Esophagus muscularis mucosa (tissue), 4 donors: ENCODE measurements at regions not wholly inside any gene's neighbourhood (a gene's known extent, or its start where the extent isn't known, plus 50 kb on each side); places are given as distances from the start of the nearest gene placed in this dataset.

ENCODE experiments used
- DNase-seq: peaks from one replicate; pipeline ENCODE4 v3.0.0-alpha.2; 2017; ENCODE audit errors: extremely low spot score
- H3K27ac ChIP-seq, 4 donors: fragments of 200-600 bp; sonication (generic); replicated peaks in 1 of 4; 1 replicate in 3 of 4; 2 replicates in 1 of 4; pipeline ENCODE4 v1.5.1; 2016 to 2019; ENCODE audit warnings: mild to moderate bottlenecking in 1 of 4
- H3K27me3 ChIP-seq, 4 donors: fragments of 200-600 bp; sonication (generic); one replicate each; pipeline versions ENCODE4 v1.5.1 to v1.6.0; 2016 to 2019
- H3K36me3 ChIP-seq, 4 donors: fragments of 200-600 bp; sonication (generic); one replicate each; pipeline ENCODE4 v1.5.1; 2016 to 2019
- H3K4me1 ChIP-seq, 4 donors: fragments of 200-600 bp; sonication (generic); one replicate each; pipeline ENCODE4 v1.5.1; 2016 to 2019
- H3K4me3 ChIP-seq, 4 donors: fragments of 200-600 bp; sonication (generic); 1 replicate in 2 of 4; 2 replicates in 2 of 4; pipeline ENCODE4 v1.5.1; 2016 to 2019; ENCODE audit warnings: mild to moderate bottlenecking in 4 of 4, moderate library complexity in 1 of 4
- H3K9me3 ChIP-seq, 4 donors: fragments of 200-600 bp; sonication (generic); 1 replicate in 3 of 4; 2 replicates in 1 of 4; pipeline ENCODE4 v1.5.1; 2016 to 2019
- CTCF ChIP-seq, 3 experiments: fragments of 200-600 bp in 2 of 3; fragments of 450-650 bp in 1 of 3; sonication (generic) in 2 of 3; IDR thresholded peaks; one replicate each; pipeline ENCODE4 v1.5.1; 2017 to 2019; ENCODE audit warnings: antibody characterized with exemption in 3 of 3, mild to moderate bottlenecking in 2 of 3, moderate library complexity in 1 of 3
- EP300 ChIP-seq: sonication (generic); formaldehyde crosslinking; IDR thresholded peaks from one replicate; pipeline ENCODE4 v1.6.1; 2017; ENCODE audit warnings: antibody characterized with exemption
- POLR2A ChIP-seq: fragments of 450-650 bp; IDR thresholded peaks from one replicate; pipeline ENCODE4 v1.6.1; 2017; ENCODE audit warnings: antibody characterized with exemption, moderate library complexity, mild to moderate bottlenecking, low read depth
- POLR2AphosphoS5 ChIP-seq, 2 donors: sonication (generic); formaldehyde crosslinking; IDR thresholded peaks; one replicate each; pipeline ENCODE4 v1.6.1; 2017; ENCODE audit warnings: antibody characterized with exemption in 2 of 2
- WGBS: methylation state at CpG from one replicate; pipeline ENCODE4 v1.1.5; 2018; 5-methylcytosine and 5-hydroxymethylcytosine counted together
- intact Hi-C: fragments of 100-400 bp; cut with DNase I; formaldehyde crosslinking; loops from one replicate; pipeline ENCODE4 v1.15.1; 2023

DNA sequence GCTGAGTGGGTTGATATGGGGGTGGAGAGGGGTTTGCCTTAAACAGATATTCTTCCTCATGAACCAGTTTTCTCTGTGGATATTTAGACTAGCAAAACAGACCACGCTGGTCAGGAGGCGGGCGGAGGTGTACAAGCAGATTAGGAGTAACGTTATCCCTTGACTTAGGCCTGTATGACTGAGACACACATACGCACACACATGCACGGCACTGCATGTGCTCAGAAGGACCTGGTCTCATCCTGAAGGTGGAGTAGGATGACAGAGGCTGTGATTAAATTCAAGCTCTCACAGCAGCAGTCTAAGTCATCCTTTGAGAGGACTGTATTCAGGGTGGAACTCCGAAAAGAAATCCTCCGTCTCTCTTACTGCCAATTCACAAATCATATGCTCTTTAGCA is 209.7 kb downstream of the DIRAS2 start:
- TF ChIP-seq EP300, result no peak
- no peak for TF ChIP-seq POLR2A
- TF ChIP-seq POLR2AphosphoS5 (IDR thresholded peaks at IDR 0.05), result no peak
- no peak for TF ChIP-seq CTCF (IDR thresholded peaks at IDR 0.05)
- 77% methylated on average over 8 of the region's 8 CpGs for WGBS

GRCh38 chr9:90433398-90433941 is 209.2 kb downstream of the DIRAS2 start:
- H3K4me3 ChIP-seq, result no peak overlapping the region
- no peak overlapping the region for H3K27ac ChIP-seq
- no peak for TF ChIP-seq POLR2AphosphoS5 (IDR thresholded peaks at IDR 0.05)
- no peaks in the 10 kb centered on the region for H3K4me1 ChIP-seq
- peaks cover 0 to 2% (median 0%) of the 10 kb centered on the region in 4 donors for H3K9me3 ChIP-seq
- intact Hi-C loops, result no loop called here
- peak; percentile 89 for DNase-seq
- peaks cover 0 to 12% (median 5%) of the 10 kb centered on the region in 4 donors for H3K27me3 ChIP-seq
- no peaks in the 10 kb centered on the region for H3K36me3 ChIP-seq
- 26% methylated on average over 17 of the region's 17 CpGs for WGBS

More for the DNA sequence above, 209.7 kb downstream of the DIRAS2 start:
- Histone ChIP-seq H3K27ac (no peak overlapping the region), H3K9me3 (no peaks in the 10 kb centered on the region), H3K4me3 (no peak overlapping the region), H3K27me3 (peaks cover 0 to 12% (median 5%) of the 10 kb centered on the region in 4 donors), H3K4me1 (no peaks in the 10 kb centered on the region), H3K36me3 (no peaks in the 10 kb centered on the region)
- intact Hi-C loops, result no loop called here
- DNase-seq, result peak; percentile 62

DNA sequence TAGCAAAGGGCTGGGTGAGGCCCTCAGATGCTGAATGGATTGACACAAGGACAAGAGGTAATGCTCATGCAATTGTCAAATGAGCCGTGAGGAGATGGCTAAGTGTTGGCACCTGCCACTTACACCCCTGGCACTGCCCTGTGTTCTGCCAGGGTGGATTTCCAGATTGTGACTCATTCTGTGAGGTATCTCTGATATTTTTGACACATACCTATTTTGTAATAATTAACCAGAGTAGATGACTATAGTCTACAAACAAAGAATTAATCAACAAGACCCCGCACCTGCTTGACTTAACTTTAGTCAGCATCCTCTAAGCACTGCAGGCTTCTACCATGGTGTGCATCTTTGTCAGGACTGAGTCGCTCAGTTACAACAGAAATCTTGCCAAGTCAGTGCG is 200.8 kb downstream of the DIRAS2 start:
- H3K36me3 ChIP-seq, result no peaks in the 10 kb centered on the region
- no peak for DNase-seq

DNA sequence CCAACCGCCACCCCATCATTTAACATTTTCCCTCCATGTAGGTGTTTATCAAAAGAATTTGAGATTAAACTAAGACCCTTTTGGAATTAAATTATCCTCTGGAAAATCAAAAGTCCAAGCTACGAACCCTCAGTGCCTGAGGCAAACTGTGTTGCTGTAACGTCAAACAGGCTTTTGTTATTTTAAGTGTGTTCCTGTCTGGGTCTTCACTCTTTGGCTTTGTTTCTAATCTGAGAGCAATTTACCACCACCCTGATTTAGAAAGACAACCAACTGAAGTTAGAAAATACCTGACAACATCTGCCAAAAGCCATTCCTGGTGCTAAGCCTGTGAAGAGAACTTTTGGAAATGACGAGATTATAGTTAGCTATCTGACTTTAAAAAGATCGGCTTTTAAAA is 199.9 kb downstream of the DIRAS2 start:
- H3K9me3 ChIP-seq, result peaks cover 0 to 16% (median 11%) of the 10 kb centered on the region in 4 donors
- no peaks in the 10 kb centered on the region for H3K36me3 ChIP-seq
- 45% methylated on average over 5 of the region's 5 CpGs for WGBS
- no peak for DNase-seq
- TF ChIP-seq EP300, result no peak
- no peak for TF ChIP-seq CTCF (IDR thresholded peaks at IDR 0.05)
- H3K27ac ChIP-seq, result no peak overlapping the region
- no peak overlapping the region for H3K4me3 ChIP-seq
- intact Hi-C loops, result no loop called here
- H3K4me1 ChIP-seq, result no peaks in the 10 kb centered on the region
- H3K27me3 ChIP-seq, result peaks cover 0 to 43% (median 4%) of the 10 kb centered on the region in 4 donors

More for the DNA sequence above, 200.8 kb downstream of the DIRAS2 start:
- no peak for TF ChIP-seq POLR2A
- no peak for TF ChIP-seq CTCF (IDR thresholded peaks at IDR 0.05)
- TF ChIP-seq POLR2AphosphoS5 (IDR thresholded peaks at IDR 0.05), result no peak
- TF ChIP-seq EP300, result no peak
- 66% methylated on average over 4 of the region's 4 CpGs for WGBS
- H3K27me3 ChIP-seq, result peaks cover 0 to 34% (median 4%) of the 10 kb centered on the region in 4 donors
- peaks cover 0 to 16% (median 11%) of the 10 kb centered on the region in 4 donors for H3K9me3 ChIP-seq
- H3K4me3 ChIP-seq, result no peak overlapping the region
- no peaks in the 10 kb centered on the region for H3K4me1 ChIP-seq
- H3K27ac ChIP-seq, result no peak overlapping the region
- intact Hi-C loops, result no loop called here

DNA sequence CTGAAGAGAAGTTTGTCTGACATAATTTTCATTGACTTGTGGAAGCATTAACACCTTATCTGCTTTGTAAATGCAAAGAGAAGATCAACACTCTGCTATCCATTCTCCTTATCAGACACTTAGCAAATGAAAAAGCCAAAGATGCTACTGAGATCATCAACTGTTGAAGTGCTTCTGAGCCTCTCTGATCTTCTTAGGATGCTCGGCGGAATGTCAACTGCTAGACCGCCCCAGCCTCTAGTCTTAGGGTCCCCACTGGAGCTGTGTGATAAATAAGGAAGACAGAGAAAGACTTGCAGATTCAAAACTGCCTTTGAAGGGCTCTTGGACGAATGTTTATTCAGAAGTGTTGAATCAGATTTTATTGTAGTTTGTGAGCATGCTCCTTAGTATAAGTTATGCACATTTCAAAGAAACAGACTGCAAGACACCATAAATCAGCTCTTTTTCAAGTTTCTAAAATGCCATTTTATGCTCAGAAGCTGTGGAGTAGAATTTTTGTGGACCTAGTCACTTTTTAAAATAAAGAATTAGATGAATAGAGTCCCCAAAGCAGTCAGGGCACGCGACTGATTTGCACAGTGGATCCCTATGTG is 197.9 kb downstream of the DIRAS2 start:
- Histone ChIP-seq H3K27me3 (peaks cover 0 to 54% (median 4%) of the 10 kb centered on the region in 4 donors), H3K27ac (no peak overlapping the region), H3K4me3 (no peak overlapping the region), H3K36me3 (no peaks in the 10 kb centered on the region), H3K4me1 (no peaks in the 10 kb centered on the region), H3K9me3 (peaks cover 0 to 3% (median 2%) of the 10 kb centered on the region in 4 donors)
- TF ChIP-seq EP300 (no peak), POLR2A (no peak), POLR2AphosphoS5 (IDR thresholded peaks at IDR 0.05) (no peak), CTCF (IDR thresholded peaks at IDR 0.05) (no peak)
- intact Hi-C loops, result no loop called here
- DNase-seq, result peak; percentile 77
- WGBS, result 80% methylated on average over 6 of the region's 6 CpGs
